PC-9 (cell line): ENCODE measurements at regions not wholly inside any gene's neighbourhood (a gene's known extent, or its start where the extent isn't known, plus 50 kb on each side); places are given as distances from the start of the nearest gene placed in this dataset.
"Not testable (repeated sequence)": the region's sequence is repeated elsewhere in the genome, so short reads cannot be mapped to it uniquely, and the experiment has no call there.

Experiments used
- BruUV-seq: library from RNA; stranded (reverse); fragments of 400-500 nt; replicated peaks from 2 replicates; lab custom pipeline; 2021; lab: Mats Ljungman, UMichigan
- CTCF ChIA-PET: fragments of 300-600 bp; sonication (Branson Sonifier 250); formaldehyde crosslinking; loops from one replicate; lab custom pipeline; 2022; ENCODE audit warnings: antibody characterized with exemption; lab: Charles Lee
- POLR2A ChIA-PET: fragments of 300-600 bp; sonication (Branson Sonifier 250); formaldehyde crosslinking; loops from one replicate; lab custom pipeline; 2022; ENCODE audit warnings: antibody characterized with exemption; ENCODE audit not compliant: unreplicated experiment; lab: Charles Lee
- DNase-seq, 2 experiments: peaks; one replicate each; pipeline versions ENCODE4 v3.0.0 to v3.0.0-alpha.2; 2015 to 2022; ENCODE audit warnings: mixed read lengths in 1 of 2
- H2AFZ ChIP-seq: fragments of 200-600 bp; sonication (generic); 2 replicates; pipeline ENCODE4 v1.8.1; 2017; ENCODE audit warnings: antibody characterized with exemption
- H3F3A ChIP-seq: fragments of 200-600 bp; sonication (generic); 2 replicates; pipeline ENCODE4 v1.8.1; 2017; ENCODE audit warnings: antibody characterized with exemption, mild to moderate bottlenecking, low read depth; ENCODE audit not compliant: insufficient read depth
- H3K27ac ChIP-seq: fragments of 200-600 bp; sonication (generic); 2 replicates; pipeline ENCODE4 v1.6.1; 2016; ENCODE audit warnings: mixed run types
- H3K27me3 ChIP-seq: fragments of 200-600 bp; sonication (generic); 2 replicates; pipeline ENCODE4 v1.6.1; 2016; ENCODE audit warnings: low read depth, mixed run types; ENCODE audit not compliant: insufficient read depth
- H3K36me3 ChIP-seq: fragments of 200-600 bp; sonication (generic); 2 replicates; pipeline ENCODE4 v1.6.1; 2016; ENCODE audit warnings: low read depth, mixed run types
- H3K4me1 ChIP-seq: fragments of 200-600 bp; sonication (generic); replicated peaks from 2 replicates; pipeline ENCODE4 v1.6.1; 2016; ENCODE audit warnings: mixed run types; ENCODE audit not compliant: insufficient read depth
- H3K4me2 ChIP-seq: fragments of 200-600 bp; sonication (generic); 2 replicates; pipeline ENCODE4 v1.6.1; 2017; ENCODE audit warnings: mixed run types
- H3K4me3 ChIP-seq: fragments of 200-600 bp; sonication (generic); 2 replicates; pipeline ENCODE4 v1.6.1; 2016; ENCODE audit warnings: mixed run types
- H3K79me2 ChIP-seq: fragments of 200-600 bp; sonication (generic); 2 replicates; pipeline ENCODE4 v1.6.1; 2017; ENCODE audit warnings: low read depth, mixed run types
- H3K9me2 ChIP-seq: fragments of 200-600 bp; sonication (generic); 2 replicates; pipeline ENCODE4 v1.8.1; 2017; ENCODE audit warnings: mild to moderate bottlenecking; ENCODE audit not compliant: insufficient read depth
- H3K9me3 ChIP-seq: fragments of 200-600 bp; sonication (generic); 2 replicates; pipeline ENCODE4 v1.8.1; 2016; ENCODE audit warnings: low read depth; ENCODE audit not compliant: insufficient read depth
- H4K20me1 ChIP-seq: fragments of 200-600 bp; sonication (generic); 2 replicates; pipeline ENCODE4 v1.8.1; 2017; ENCODE audit not compliant: insufficient read depth
- EZH2 ChIP-seq: fragments of 200-600 bp; sonication (generic); IDR thresholded peaks from 2 replicates; pipeline ENCODE4 v1.8.0; 2017; ENCODE audit warnings: antibody characterized with exemption, low read depth
- intact Hi-C: fragments of 100-400 bp; cut with micrococcal nuclease; formaldehyde crosslinking; loops from one replicate; pipeline ENCODE4 v1.10.0; 2022; ENCODE audit not compliant: unreplicated experiment
- TF ChIP-seq, protein P1 (sequence below): fragments of 200-600 bp; sonication (generic); conservative IDR thresholded peaks from 2 replicates; pipeline ENCODE4 v1.6.1; 2017; ENCODE audit warnings: mixed run types, antibody characterized with exemption, mild to moderate bottlenecking, moderate library complexity

- Histone ChIP-seq H2AFZ (no peak overlapping the region), H3K27ac (no peak overlapping the region), H3K27me3 (no peaks in the 10 kb centered on the region), H3K4me3 (no peak overlapping the region), H3K4me2 (no peak overlapping the region), H3K9me3 (no peaks in the 10 kb centered on the region), H3K9me2 (no peaks in the 10 kb centered on the region), H3F3A (no peaks in the 10 kb centered on the region), H4K20me1 (no peaks in the 10 kb centered on the region), H3K79me2 (no peaks in the 10 kb centered on the region), H3K36me3 (no peaks in the 10 kb centered on the region), H3K4me1 (no peaks in the 10 kb centered on the region)
- POLR2A ChIA-PET, result no interaction called here
- CTCF ChIA-PET, result no interaction called here
- TF ChIP-seq, protein P1, sequence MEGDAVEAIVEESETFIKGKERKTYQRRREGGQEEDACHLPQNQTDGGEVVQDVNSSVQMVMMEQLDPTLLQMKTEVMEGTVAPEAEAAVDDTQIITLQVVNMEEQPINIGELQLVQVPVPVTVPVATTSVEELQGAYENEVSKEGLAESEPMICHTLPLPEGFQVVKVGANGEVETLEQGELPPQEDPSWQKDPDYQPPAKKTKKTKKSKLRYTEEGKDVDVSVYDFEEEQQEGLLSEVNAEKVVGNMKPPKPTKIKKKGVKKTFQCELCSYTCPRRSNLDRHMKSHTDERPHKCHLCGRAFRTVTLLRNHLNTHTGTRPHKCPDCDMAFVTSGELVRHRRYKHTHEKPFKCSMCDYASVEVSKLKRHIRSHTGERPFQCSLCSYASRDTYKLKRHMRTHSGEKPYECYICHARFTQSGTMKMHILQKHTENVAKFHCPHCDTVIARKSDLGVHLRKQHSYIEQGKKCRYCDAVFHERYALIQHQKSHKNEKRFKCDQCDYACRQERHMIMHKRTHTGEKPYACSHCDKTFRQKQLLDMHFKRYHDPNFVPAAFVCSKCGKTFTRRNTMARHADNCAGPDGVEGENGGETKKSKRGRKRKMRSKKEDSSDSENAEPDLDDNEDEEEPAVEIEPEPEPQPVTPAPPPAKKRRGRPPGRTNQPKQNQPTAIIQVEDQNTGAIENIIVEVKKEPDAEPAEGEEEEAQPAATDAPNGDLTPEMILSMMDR, result no peak
- no peak for TF ChIP-seq EZH2
- intact Hi-C loops, result no loop called here
- DNase-seq, result no peak
- no TSS peak for BruUV-seq
Observed at GRCh38 chr1:65632235-65632634, 160.5 kb upstream of the PDE4B start.

DNA sequence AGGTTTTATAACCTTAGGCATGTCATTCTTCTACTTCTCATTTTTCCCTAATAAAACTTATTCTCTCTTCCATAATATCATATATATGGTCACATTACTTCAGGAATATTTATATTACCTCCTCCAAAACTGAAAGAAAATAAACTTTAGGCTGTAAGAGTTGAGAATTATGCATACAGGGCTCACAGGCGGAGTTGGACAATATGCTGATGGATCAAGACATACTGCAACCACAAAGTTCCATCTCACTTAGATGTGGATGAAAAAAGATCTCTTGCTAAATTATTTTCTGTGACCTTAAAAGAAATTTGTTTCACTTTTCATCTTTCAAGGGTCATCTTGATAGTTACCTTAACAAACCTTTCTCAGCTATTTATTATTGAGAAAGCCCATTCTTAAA lies 152.6 kb upstream of the PDE4B start:
- Histone ChIP-seq H3F3A (no peaks in the 10 kb centered on the region), H3K36me3 (no peaks in the 10 kb centered on the region), H3K4me2 (no peak overlapping the region), H3K79me2 (no peaks in the 10 kb centered on the region), H3K9me3 (no peaks in the 10 kb centered on the region), H3K4me3 (no peak overlapping the region), H2AFZ (no peak overlapping the region), H4K20me1 (no peaks in the 10 kb centered on the region), H3K9me2 (no peaks in the 10 kb centered on the region; the same call in 1 of the 2 replicates), H3K4me1 (no peaks in the 10 kb centered on the region), H3K27me3 (no peaks in the 10 kb centered on the region), H3K27ac (no peak overlapping the region)
- BruUV-seq, result no TSS peak
- ChIA-PET POLR2A (no interaction called here), CTCF (no interaction called here)
- no peak for TF ChIP-seq EZH2
- TF ChIP-seq, protein P1, result no peak
- DNase-seq, result no peak
- intact Hi-C loops, result no loop called here

DNA sequence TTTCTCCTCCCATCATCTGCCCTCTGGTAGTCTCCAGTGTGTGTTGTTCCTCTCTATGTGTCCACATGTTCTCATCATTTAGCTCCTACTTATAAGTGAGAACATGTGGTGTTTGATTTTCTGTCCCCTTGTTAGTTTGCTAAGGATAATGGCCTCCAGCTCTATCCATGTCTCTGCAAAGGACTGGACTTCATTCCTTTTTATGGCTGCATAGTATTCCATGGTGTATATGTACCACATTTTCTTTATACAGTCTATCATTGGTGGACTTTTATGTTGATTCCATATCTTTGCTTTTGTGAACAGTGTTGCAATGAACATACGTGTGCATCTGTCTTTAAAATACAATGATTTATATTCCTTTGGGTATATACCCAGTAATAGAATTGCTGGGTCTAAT lies 143.5 kb upstream of the PDE4B start:
- BruUV-seq, H3F3A ChIP-seq, CTCF ChIA-PET, H3K4me3 ChIP-seq, H3K36me3 ChIP-seq, H3K4me1 ChIP-seq, H3K27ac ChIP-seq, intact Hi-C loops, H3K79me2 ChIP-seq, H4K20me1 ChIP-seq, H2AFZ ChIP-seq, H3K9me3 ChIP-seq, H3K4me2 ChIP-seq, POLR2A ChIA-PET, H3K9me2 ChIP-seq, DNase-seq, H3K27me3 ChIP-seq: not testable (repeated sequence)

DNA sequence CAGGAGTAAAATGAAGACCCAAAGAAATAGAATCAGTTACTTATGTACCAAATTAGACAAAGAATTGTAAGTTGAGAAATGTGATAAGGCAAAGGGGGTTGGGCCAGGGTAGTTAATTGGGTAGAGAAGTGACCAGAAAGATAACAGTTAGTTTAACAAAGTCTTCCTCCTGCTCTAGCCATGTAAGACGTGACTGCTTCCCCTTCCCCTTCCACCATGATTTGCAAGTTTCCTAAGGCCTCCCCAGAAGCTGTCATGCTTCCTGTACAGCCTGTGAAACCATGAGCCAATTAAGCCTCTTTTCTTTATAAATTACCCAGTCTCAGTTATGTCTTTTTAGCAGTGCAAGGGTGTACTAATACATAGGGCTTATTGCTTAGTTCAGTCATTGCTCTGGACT lies 142.0 kb upstream of the PDE4B start:
- POLR2A ChIA-PET, result no interaction called here
- TF ChIP-seq, protein P1, result no peak
- no peak for TF ChIP-seq EZH2
- H3K4me2 ChIP-seq, result no peak overlapping the region
- intact Hi-C loops, result no loop called here
- DNase-seq, result no peak
- no peak overlapping the region for H3K4me3 ChIP-seq
- H3K27ac ChIP-seq, result no peak overlapping the region
- H3K4me1 ChIP-seq, result no peaks in the 10 kb centered on the region
- no TSS peak for BruUV-seq
- no peaks in the 10 kb centered on the region for H3K9me2 ChIP-seq
- no peak overlapping the region for H2AFZ ChIP-seq
- H3K9me3 ChIP-seq, result no peaks in the 10 kb centered on the region
- H4K20me1 ChIP-seq, result peaks cover 4% of the 10 kb centered on the region; the same call in 1 of the 2 replicates
- peaks cover 18% of the 10 kb centered on the region; the same call in 1 of the 2 replicates for H3K27me3 ChIP-seq
- H3K36me3 ChIP-seq, result no peaks in the 10 kb centered on the region
- CTCF ChIA-PET, result no interaction called here
- no peaks in the 10 kb centered on the region for H3K79me2 ChIP-seq
- H3F3A ChIP-seq, result no peaks in the 10 kb centered on the region

DNA sequence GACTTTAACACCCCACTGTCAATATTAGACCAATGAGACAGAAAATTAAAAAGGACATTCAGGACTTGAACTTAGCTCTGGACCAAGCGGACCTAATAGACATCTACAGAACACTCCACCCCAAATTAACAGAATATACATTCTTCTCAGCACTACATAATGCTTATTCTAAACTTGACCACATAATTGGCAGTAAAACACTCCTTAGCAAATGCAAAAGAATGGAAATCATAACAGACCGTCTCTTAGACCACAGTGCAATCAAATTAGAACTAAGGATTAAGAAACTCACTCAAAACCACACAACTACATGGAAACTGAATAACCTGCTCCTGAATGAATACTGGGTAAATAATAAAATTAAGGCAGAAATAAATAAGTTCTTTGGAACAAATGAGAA lies 138.2 kb upstream of the PDE4B start:
- intact Hi-C loops, H3F3A ChIP-seq, H3K4me2 ChIP-seq, DNase-seq, H3K4me3 ChIP-seq, H3K9me2 ChIP-seq, H3K9me3 ChIP-seq, H2AFZ ChIP-seq, H4K20me1 ChIP-seq, POLR2A ChIA-PET, H3K79me2 ChIP-seq, H3K36me3 ChIP-seq, H3K27ac ChIP-seq, H3K4me1 ChIP-seq, CTCF ChIA-PET, BruUV-seq: not testable (repeated sequence)
- peaks cover 18% of the 10 kb centered on the region; the same call in 1 of the 2 replicates for H3K27me3 ChIP-seq
